GM19238 (cell line): ENCODE measurements at regions not wholly inside any gene's neighbourhood (a gene's known extent, or its start where the extent isn't known, plus 50 kb on each side); places are given as distances from the start of the nearest gene placed in this dataset.
A peak's percentile ranks its signal among the peaks of the same experiment; 100 is the strongest.

Experiments
- DNase-seq: peaks from one replicate; pipeline ENCODE4 v3.0.0; 2011; ENCODE audit warnings: low spot score; ENCODE audit not compliant: insufficient read length

GRCh38 chr5:103842936-103843335 is 280.3 kb upstream of the NUDT12 start:
- DNase-seq: no peak

DNA sequence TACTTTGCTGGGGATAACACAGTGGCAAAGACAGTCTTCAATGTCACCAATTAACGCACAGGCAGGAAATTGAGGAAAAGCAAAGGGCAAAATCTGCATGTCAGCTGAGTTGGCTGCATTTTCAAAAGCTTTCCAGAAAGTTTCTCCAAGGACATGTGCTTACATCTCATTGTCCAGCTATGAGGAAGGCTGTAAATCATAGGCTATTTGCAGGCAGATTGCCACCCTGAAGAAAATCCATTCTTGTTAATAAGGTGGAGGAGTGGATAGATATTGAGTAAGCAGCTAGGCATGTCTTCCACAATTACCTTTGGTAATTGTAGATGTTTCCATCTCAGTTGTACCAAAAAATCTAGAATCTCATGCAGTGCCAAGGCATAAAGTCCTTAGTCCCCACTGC is 278.0 kb upstream of the NUDT12 start:
- DNase-seq: no peak

GRCh38 chr5:103834216-103834615 is 271.6 kb upstream of the NUDT12 start:
- DNase-seq: no peak

DNA sequence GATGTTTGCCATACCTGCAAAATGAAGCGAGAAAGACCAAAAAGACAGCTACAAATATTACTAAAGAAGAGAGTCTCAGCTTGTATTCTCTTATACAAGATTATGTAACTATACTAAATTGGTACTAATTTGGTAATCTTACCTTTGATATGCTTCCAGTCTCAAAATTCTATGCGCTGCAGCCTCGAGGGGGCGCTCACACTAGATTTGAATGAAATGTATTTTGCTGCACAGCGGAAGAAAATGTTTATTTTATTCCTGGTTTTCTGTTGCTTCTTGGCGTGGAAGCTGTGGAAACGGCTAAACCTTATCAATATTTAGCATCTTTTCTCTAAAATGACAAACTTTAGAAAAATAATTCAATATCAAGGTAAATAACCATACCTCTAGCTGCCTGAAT is 267.0 kb upstream of the NUDT12 start:
- no peak for DNase-seq

- DNase-seq: no peak
Measured at GRCh38 chr5:103827976-103828375, 265.4 kb upstream of the NUDT12 start.

DNA sequence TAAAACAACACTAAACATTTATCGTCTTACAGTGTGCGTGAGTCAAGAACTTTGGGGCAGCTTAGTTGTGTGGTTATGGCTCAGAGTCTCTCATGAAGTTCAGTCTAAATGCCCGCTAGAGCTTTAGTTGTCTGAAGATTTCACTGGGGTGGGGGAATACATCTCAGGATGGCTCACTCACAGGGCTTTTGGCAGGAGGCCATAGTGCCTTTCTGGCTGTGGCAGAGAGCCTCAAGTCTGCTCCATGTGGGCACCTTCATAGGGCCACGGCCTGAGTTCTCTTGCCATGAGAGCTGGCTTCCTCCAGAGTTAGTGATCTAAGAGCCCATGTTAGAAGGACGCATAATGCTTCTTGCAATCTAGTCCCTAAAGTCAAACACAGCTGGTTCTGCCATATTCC is 258.8 kb upstream of the NUDT12 start:
- no peak for DNase-seq

DNA sequence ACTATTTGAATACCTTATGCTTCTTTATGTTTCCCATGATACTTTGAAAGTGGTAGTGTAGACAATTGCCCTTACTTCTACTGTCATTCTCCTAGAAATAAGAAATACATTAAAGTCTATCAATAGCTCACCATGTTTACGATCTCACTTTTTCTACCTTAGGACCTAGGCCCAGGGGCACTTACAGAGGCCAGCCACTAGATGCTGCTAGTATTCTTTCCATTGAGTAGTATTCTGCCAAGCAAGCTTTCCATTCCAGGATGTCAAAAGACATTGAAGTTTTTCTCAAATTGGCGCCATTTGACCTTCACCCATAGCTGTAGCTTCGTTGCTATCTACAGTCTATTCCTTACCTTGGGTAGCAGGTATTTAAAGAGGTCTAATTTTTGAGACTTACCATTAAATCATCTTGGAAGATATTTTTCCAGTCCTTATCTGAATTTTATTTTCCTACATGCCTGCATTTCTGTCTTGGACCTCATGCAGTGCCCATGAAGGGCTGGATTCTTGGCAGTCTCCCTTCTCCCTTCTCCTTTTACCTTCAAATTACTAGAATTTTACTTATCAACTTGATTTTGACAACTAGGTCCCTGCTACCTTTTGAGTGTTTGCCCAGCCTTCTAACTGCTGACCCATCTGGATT is 246.0 kb upstream of the NUDT12 start:
- DNase-seq: peak; percentile 3

DNA sequence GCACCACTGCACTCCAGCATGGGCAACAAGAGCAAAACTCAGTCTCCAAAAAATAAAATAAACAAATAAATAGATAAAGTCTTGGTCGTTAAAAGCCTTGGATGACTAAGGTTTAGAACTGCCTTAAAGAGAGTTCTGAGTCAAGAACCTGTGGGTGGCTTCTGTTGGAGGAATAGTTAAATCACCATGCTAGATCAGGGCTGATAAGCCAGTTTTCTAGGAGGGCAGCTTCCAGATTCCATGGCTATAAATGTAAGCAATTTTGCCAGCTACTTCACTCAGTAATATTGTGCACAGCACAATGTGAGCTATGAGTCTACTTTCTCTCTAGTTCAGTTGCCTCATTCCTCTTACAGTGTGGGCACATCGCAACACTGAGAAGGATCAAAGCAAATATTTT is 242.1 kb upstream of the NUDT12 start:
- no peak for DNase-seq

GRCh38 chr5:103801681-103802080 is 239.1 kb upstream of the NUDT12 start:
- DNase-seq: no peak

DNA sequence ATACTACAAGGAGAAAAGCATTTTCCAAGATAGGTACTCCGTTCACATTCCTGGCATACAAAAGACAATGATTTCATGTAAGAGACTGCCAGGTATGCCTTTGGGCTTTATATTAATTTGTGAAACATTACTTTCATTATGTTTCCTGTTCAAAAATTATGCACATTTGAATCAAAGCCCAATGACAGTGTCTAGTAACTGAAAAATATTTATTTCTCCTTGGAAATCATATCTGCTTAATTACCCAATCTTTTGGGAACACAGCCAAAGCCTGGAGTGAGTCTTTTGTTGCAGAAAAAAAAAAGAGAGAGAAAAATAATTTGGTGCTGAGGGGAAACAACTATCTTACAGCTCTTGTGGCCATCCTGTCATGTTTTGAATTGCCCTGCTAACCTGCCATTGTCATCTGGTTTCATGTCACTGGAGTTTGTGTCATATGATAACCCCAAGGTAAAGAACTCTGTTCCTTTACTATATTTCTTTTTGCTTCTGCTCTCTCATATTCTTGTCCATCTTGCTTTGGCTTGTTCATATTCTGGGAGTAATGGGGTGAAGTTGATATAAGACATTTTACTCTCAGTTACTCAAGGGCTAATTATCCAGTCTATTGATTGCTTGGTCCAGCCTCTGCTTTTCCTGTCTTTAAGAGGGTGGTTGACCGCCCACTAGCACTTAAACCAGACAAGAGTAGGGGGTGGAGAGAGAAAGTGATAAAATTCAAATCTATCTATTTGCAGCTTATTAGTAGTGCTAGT is 238.3 kb upstream of the NUDT12 start:
- DNase-seq: no peak

- no peak for DNase-seq
Measured at GRCh38 chr5:103793595-103794182, 231.1 kb upstream of the NUDT12 start.

DNA sequence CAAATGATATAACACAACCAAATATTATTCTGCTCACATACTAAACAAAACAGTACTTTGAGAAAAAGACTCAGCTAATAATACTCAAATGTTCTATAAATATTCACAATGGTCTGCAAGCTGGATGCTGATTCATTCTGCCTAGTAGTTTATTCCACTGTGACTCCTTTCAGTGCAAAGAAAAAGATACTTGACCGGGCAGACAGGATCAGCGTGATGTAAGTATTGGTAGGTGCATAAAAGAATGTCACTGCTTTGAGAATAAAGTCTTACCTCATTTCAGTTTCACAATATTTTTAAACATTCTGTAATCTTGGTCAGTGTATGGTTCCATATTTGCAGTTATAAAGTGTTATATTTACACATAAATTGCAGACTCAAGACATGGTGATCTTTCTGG is 223.0 kb upstream of the NUDT12 start:
- DNase-seq: no peak

- DNase-seq: no peak
Measured at GRCh38 chr5:103783669-103784068, 221.1 kb upstream of the NUDT12 start.

DNA sequence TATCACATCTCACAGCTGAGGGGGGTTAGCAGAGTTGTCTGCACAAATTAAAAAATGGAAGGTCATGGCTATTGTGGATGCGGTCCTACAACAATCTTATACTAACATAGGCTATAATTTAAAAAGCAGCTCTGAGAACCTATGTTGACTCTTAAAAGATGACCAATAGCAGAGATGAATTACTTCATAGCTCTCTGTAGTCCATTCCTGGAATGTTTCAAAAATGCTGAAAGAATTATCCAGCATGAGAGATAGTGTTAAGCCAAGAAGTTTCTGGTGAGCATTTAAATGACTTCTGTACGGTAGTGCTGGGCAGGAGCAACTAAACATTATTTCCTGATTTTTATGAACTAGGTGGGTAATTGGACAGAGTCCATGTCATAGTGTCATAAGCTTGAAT is 218.2 kb upstream of the NUDT12 start:
- no peak for DNase-seq

DNA sequence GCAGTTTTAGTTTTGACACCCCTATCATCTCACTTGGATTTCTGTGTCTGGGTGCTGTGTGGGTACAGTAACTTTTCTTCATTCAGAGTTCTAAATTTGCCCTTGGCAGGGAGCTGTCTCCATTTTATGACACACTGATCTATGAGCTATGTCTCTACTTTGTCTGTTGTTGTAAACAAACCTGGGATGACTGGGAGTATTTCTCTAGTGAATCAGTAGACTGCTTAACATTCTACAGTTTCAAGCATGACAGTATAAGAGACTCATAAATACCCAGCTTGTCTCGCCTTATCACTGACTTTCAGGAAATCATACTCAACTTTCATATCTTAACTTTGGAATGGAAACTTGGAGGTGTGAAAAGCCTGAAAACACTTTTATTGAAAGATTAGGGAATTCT is 212.1 kb upstream of the NUDT12 start:
- DNase-seq: no peak

GRCh38 chr5:103772248-103772647 is 209.7 kb upstream of the NUDT12 start:
- DNase-seq: no peak

DNA sequence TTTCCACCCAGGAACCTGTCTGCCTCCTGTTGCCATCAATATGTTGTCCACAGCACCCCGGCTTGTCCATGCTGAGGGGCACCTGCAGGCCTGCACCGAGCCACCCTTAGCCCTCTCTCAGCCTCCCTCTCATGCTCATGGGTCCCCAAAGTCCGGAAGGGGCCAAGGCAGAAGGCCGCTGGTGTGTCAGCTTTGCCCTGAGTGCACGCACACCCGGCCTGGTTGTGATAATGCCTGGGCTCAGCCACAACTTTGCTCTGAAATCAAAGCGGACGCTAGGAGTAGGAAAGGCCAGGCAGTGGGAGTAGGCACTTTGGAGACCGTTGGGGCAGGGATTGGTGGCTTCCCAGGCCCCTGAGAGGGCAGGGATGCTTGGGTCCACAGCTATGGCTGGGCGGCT is 201.8 kb upstream of the NUDT12 start:
- DNase-seq: no peak

GRCh38 chr5:103758996-103759395 is 196.4 kb upstream of the NUDT12 start:
- DNase-seq: no peak

DNA sequence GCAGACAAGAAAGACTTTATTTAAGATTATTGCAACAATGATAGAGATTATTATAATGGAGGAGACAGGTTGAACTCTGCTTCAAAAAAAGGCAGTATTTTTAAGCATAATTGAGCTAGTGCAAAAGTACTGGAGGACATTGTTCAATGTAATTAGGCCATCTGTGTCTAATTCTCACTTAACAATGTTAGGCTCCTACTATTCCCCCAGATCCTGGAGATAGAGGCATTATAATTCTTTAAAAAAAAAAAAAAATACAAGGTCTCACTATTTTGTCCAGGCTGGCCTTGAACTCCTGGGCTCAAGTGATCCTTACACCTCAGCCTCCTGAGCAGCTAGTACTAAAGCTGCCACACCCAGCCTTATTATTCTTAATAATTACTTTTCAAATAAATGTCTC is 193.4 kb upstream of the NUDT12 start:
- DNase-seq: no peak

DNA sequence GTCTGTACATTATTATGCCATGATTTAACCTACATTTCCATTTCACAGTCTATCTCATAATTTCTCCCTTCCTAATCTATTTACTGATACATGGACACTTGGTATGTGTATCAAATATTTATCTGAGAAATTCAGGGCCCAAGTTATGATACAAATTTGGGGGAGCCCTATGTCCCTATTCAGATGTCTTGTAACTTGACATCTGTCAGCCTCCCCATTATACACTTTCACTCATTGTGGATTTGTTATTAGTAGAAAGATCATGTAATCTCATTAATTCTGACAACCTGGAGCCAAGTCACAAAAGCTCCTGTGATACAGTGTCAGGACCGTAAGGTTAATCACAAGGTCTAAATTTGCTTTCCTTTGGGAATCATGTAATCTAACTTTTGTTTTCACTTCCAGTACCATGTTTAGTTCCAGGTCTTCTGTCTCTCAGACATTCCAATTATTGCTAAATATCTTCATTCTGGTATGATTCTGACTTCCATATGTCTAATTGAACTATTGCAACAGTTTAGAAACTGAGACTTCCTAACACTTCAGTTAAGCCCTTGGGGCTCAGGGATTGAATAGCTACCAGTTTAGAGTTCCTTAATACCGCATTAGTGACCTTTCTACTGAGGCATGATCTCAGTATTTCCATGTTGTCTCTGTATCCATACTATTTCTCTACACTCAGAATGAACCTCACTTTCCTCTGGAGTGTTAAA is 182.9 kb upstream of the NUDT12 start:
- no peak for DNase-seq

- DNase-seq: no peak
Measured at GRCh38 chr5:103744159-103744558, 181.6 kb upstream of the NUDT12 start.

- no peak for DNase-seq
Measured at GRCh38 chr5:103743421-103743820, 180.8 kb upstream of the NUDT12 start.
